ENCODE measurements at regions not wholly inside any gene's neighbourhood (a gene's known extent, or its start where the extent isn't known, plus 50 kb on each side); places are given as distances from the start of the nearest gene placed in this dataset.
A peak's percentile ranks its signal among the peaks of the same experiment; 100 is the strongest.

GRCh38 chr4:119682099-119682498 is 53.5 kb upstream of the PDE5A start:
- H3K4me1 ChIP-seq: peaks cover 0 to 9% (median 0%) of the 10 kb centered on the region in 3 donors

GRCh38 chr4:119679251-119679650 is 50.6 kb upstream of the PDE5A start:
- Histone ChIP-seq H3K27me3 (no peaks in the 10 kb centered on the region), H3K27ac (peak overlapping the region in 2 of 4 donors; percentile 21 to 29), H3K9me3 (no peaks in the 10 kb centered on the region), H3K4me3 (no peak overlapping the region), H3K4me1 (peaks cover 0 to 9% (median 0%) of the 10 kb centered on the region in 3 donors), H3K36me3 (no peaks in the 10 kb centered on the region)
- TF ChIP-seq POLR2A (IDR thresholded peaks at IDR 0.05): no peak
- no peak for TF ChIP-seq CTCF (IDR thresholded peaks at IDR 0.05)
- no peak for DNase-seq
- WGBS, 2 donors: 4 to 11% methylated on average over 3 of the region's 3 CpGs
- intact Hi-C loops (cut with DNase I): no loop called here

More at GRCh38 chr4:119682099-119682498, 53.5 kb upstream of the PDE5A start:
- Histone ChIP-seq H3K27me3 (no peaks in the 10 kb centered on the region), H3K4me3 (no peak overlapping the region), H3K36me3 (no peaks in the 10 kb centered on the region), H3K9me3 (no peaks in the 10 kb centered on the region), H3K27ac (peak overlapping the region in 1 of 4 donors; percentile 33)
- intact Hi-C loops (cut with DNase I): no loop called here
- 43 to 53% methylated on average over 2 of the region's 2 CpGs for WGBS, 2 donors
- TF ChIP-seq CTCF (IDR thresholded peaks at IDR 0.05): no peak
- TF ChIP-seq POLR2A (IDR thresholded peaks at IDR 0.05): no peak
- no peak for DNase-seq

GRCh38 chr4:119678761-119679160 is 50.2 kb upstream of the PDE5A start:
- Histone ChIP-seq H3K36me3 (no peaks in the 10 kb centered on the region), H3K4me1 (peaks cover 0 to 9% (median 0%) of the 10 kb centered on the region in 3 donors), H3K27ac (peak overlapping the region in 3 of 4 donors; percentile 21 to 29 (median 24)), H3K9me3 (no peaks in the 10 kb centered on the region), H3K4me3 (no peak overlapping the region), H3K27me3 (no peaks in the 10 kb centered on the region)
- DNase-seq: no peak
- intact Hi-C loops (cut with DNase I): no loop called here
- 44 to 71% methylated on average over 1 of the region's 1 CpG for WGBS, 2 donors
- TF ChIP-seq POLR2A (IDR thresholded peaks at IDR 0.05) (no peak), CTCF (IDR thresholded peaks at IDR 0.05) (no peak)

Small RNA genes lying in the stretch of these regions (small RNA-seq; reads per million reads assigned to genes)
- 0 reads per million in 4 donors for gene RF00019
